ENCODE measurements at regions not wholly inside any gene's neighbourhood (a gene's known extent, or its start where the extent isn't known, plus 50 kb on each side); places are given as distances from the start of the nearest gene placed in this dataset.

DNA sequence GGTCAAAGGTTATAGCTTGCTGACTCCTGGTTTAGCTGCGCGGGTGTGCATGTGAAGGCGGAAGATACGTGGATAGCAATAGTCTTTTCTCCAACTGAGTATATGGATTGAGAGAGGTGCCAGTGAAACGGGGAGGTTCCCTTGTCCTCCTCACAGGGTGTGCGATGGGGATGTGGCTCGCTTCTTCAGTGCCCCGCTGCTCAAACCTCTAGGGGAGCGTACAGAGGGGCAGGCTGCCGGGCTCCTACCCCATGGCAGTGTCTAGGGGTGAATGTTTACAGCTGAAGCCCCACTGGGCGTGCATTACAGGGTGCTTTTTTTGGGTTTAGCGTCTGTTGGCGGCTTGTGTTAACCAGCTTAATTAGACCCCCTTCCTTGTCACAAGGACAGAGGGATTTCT is 438.5 kb downstream of the CCSER2 start:
- DNase-seq (no peak), ATAC-seq (ENCODE audit: poor library complexity) (no peak)
- Mint-ChIP-seq H3K36me3 (ENCODE audit: low read depth) (no peaks in the 10 kb centered on the region), H3K27ac (no peak overlapping the region), H3K27me3 (peaks cover 7% of the 10 kb centered on the region), H3K4me3 (no peak overlapping the region), H3K4me1 (ENCODE audit: low read depth) (no peaks in the 10 kb centered on the region), H3K9me3 (no peaks in the 10 kb centered on the region)
- Histone ChIP-seq H3K4me1 (ENCODE audit: insufficient read depth, low read length) (no peaks in the 10 kb centered on the region), H3K36me3 (ENCODE audit: insufficient read depth, low read length) (no peaks in the 10 kb centered on the region), H3K27ac (ENCODE audit: low read depth in 1 of 2, low read length in 2 of 2) (no peak overlapping the region), H3K9me3 (ENCODE audit: control insufficient read depth in 1 of 2, insufficient read depth in 1 of 2, low read length in 2 of 2) (peaks cover 0 to 17% of the 10 kb centered on the region in 2 experiments), H3K4me3 (ENCODE audit: low read length) (no peak overlapping the region), H3K27me3 (ENCODE audit: control insufficient read depth in 1 of 2, insufficient read depth in 2 of 2, low read length in 2 of 2) (no peaks in the 10 kb centered on the region)
- ChIA-PET POLR2A (interaction anchor here (0.5 kb wide), 1 partner anchor 1194 kb away, joined by 3 read pairs; no protein-coding TSS in a partner anchor), CTCF (no interaction called here)
- TF ChIP-seq CTCF (IDR thresholded peaks at IDR 0.05): no peak
- intact Hi-C loops (cut with DNase I, micrococcal nuclease): no loop called here

DNA sequence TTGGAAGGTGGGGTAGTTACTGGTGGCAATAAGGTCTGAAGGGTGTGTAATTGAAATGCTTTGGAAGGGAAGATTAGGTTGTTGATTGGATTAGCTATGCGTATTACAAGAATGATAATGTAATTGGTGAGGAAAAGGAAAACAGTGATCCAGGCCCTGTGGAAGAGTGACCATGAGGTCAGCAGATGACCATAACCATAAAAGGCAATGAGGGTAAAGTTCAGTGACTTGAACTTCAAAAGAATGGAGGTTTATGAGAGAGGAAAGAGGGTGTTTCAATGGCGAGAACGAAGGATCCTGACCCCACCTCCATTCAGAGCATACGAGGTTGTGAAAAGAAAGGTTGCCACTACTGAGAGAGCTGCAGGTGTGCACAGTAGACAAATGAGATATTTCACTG is 439.7 kb downstream of the CCSER2 start:
- H3K27me3 Mint-ChIP-seq: peaks cover 7% of the 10 kb centered on the region
- Histone ChIP-seq H3K4me3 (ENCODE audit: low read length) (no peak overlapping the region), H3K27me3 (ENCODE audit: control insufficient read depth in 1 of 2, insufficient read depth in 2 of 2, low read length in 2 of 2) (no peaks in the 10 kb centered on the region), H3K4me1 (ENCODE audit: insufficient read depth, low read length) (no peaks in the 10 kb centered on the region), H3K27ac (ENCODE audit: low read depth in 1 of 2, low read length in 2 of 2) (no peak overlapping the region), H3K36me3 (ENCODE audit: insufficient read depth, low read length) (no peaks in the 10 kb centered on the region), H3K9me3 (ENCODE audit: control insufficient read depth in 1 of 2, insufficient read depth in 1 of 2, low read length in 2 of 2) (peaks cover 0 to 10% of the 10 kb centered on the region in 2 experiments)
- no peak overlapping the region for H3K27ac Mint-ChIP-seq
- H3K4me1 Mint-ChIP-seq (ENCODE audit: low read depth): no peaks in the 10 kb centered on the region
- intact Hi-C loops (cut with DNase I, micrococcal nuclease): no loop called here
- CTCF ChIA-PET: no interaction called here
- TF ChIP-seq CTCF (IDR thresholded peaks at IDR 0.05): no peak
- H3K4me3 Mint-ChIP-seq: no peak overlapping the region
- POLR2A ChIA-PET: no interaction called here
- DNase-seq (no peak), ATAC-seq (ENCODE audit: poor library complexity) (no peak)
- H3K9me3 Mint-ChIP-seq: no peaks in the 10 kb centered on the region
- no peaks in the 10 kb centered on the region for H3K36me3 Mint-ChIP-seq (ENCODE audit: low read depth)

DNA sequence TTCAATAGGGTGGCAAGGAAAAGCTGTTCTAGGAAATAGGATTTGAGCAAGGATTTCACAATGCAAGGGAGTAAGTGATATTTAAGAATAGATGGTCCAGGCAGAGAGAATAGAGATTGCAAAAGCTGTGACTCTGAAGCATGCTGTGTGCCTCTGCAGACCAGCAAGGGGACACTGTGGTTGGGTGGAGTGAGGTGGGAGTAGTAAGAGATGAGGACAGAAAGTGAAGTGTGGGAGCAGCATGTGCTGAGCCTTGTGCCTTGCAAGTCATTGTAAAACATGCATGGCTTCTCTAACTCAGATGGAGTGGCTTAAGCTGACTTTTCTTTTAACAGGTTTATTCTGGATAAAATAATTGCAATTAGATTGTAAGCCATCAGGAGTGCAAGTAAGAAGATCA is 442.4 kb downstream of the CCSER2 start:
- DNase-seq (no peak), ATAC-seq (ENCODE audit: poor library complexity) (no peak)
- no peak overlapping the region for H3K27ac Mint-ChIP-seq
- no peaks in the 10 kb centered on the region for H3K4me1 Mint-ChIP-seq (ENCODE audit: low read depth)
- Histone ChIP-seq H3K36me3 (ENCODE audit: insufficient read depth, low read length) (no peaks in the 10 kb centered on the region), H3K4me1 (ENCODE audit: insufficient read depth, low read length) (no peaks in the 10 kb centered on the region), H3K4me3 (ENCODE audit: low read length) (no peak overlapping the region), H3K27ac (ENCODE audit: low read depth in 1 of 2, low read length in 2 of 2) (no peak overlapping the region), H3K27me3 (ENCODE audit: control insufficient read depth in 1 of 2, insufficient read depth in 2 of 2, low read length in 2 of 2) (no peaks in the 10 kb centered on the region), H3K9me3 (ENCODE audit: control insufficient read depth in 1 of 2, insufficient read depth in 1 of 2, low read length in 2 of 2) (peaks cover 0 to 9% of the 10 kb centered on the region in 2 experiments)
- CTCF ChIA-PET: no interaction called here
- intact Hi-C loops (cut with DNase I, micrococcal nuclease): no loop called here
- TF ChIP-seq CTCF (IDR thresholded peaks at IDR 0.05): no peak
- POLR2A ChIA-PET: no interaction called here
- H3K4me3 Mint-ChIP-seq: no peak overlapping the region
- no peaks in the 10 kb centered on the region for H3K27me3 Mint-ChIP-seq
- no peaks in the 10 kb centered on the region for H3K36me3 Mint-ChIP-seq (ENCODE audit: low read depth)
- no peaks in the 10 kb centered on the region for H3K9me3 Mint-ChIP-seq
